ENCODE measurements at regions not wholly inside any gene's neighbourhood (a gene's known extent, or its start where the extent isn't known, plus 50 kb on each side); places are given as distances from the start of the nearest gene placed in this dataset.

DNA sequence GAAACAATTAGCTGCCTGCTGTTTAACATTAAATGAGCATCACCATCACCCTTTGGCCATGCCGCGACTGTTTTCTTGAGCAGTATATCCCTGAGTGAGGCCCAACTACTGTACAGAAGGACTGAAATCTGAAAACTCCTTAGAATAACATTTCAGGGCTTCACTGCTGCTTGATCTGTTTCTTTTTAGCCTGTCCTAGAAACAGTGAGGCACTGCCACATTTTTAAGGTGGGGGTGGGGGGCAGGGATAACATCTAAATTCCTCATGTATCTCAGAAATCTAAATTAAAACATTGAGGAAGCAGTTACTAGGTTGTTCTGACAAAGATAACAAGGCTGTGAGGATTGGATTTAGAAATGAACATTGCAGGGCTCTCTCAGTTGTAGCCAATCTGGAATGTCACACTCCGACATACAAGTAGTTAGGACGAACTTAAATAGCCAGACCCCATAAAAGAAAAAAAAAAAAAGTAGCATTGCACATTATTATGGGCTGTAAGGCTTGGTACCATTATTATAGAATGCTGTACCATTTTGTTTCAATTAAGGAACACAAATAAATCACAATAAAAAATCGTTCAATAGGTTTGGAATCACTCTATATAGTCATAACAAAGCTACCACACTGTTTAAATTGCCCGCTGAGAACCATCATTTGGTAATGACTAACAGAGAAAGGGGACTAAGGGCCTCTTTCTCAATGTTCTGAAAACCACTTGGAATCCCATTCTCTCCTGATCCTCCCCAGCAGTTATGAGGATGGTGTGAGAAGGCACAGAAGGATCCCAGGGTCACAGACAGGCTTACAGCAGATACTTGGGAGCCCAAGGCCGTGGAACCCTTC, 256.1 kb downstream of the INHBA start:
- intact Hi-C loops (cut with micrococcal nuclease), result no loop called here
- H3K36me3 ChIP-seq (replicated peaks in 1 of 2; ENCODE audit: control insufficient read depth in 1 of 2, insufficient read depth in 2 of 2, low read length in 2 of 2), result no peaks in the 10 kb centered on the region
- WGBS (ENCODE audit: insufficient coverage), result 94% methylated on average over 4 of the region's 7 CpGs

DNA sequence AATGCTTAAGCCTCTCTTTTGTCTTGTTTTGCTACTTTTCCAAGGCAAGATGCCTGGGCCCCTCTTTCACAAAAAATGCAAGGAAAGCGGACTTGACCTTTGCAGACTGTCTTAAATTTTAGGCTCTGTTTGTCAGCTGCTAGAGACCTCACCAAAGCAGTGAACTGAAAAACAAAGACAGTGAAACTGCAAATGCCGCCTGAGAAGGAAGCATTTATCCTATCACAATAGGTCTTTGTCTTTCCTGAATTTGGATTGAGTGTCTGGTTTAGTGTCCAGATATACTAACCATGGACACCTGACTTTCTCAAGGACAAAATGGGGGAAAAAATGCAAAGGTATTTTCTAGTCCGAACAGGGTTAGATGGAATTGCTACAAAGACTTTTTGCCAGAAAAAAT, 256.9 kb downstream of the INHBA start:
- Histone ChIP-seq H3K4me2 (replicated peaks; ENCODE audit: extremely low read depth, low read length, poor library complexity, severe bottlenecking) (no peak overlapping the region), H3K9me3 (replicated peaks in 1 of 2; ENCODE audit: control insufficient read depth in 1 of 2, insufficient read depth in 1 of 2, low read length in 2 of 2) (no peaks in the 10 kb centered on the region), H4K20me1 (ENCODE audit: insufficient read depth, low read length) (no peaks in the 10 kb centered on the region), H2AFZ (ENCODE audit: insufficient read depth, low read depth, low read length, poor library complexity, severe bottlenecking) (no peak overlapping the region), H3K4me1 (ENCODE audit: control insufficient read depth in 1 of 2, insufficient read depth in 2 of 2, low read length in 2 of 2) (no peaks in the 10 kb centered on the region), H3K4me3 (replicated peaks in 1 of 3; ENCODE audit: low read depth in 2 of 3, low read length in 3 of 3) (no peak overlapping the region), H3K27me3 (ENCODE audit: control insufficient read depth in 2 of 2, insufficient read depth in 2 of 2, low read length in 2 of 2) (no peaks in the 10 kb centered on the region), H3K79me2 (ENCODE audit: insufficient read depth, low read length) (no peaks in the 10 kb centered on the region), H3K9ac (ENCODE audit: insufficient read depth, low read length, poor library complexity, severe bottlenecking) (no peak overlapping the region), H3K27ac (ENCODE audit: low read depth in 1 of 2, low read length in 2 of 2) (no peak overlapping the region), H3K36me3 (replicated peaks in 1 of 2; ENCODE audit: control insufficient read depth in 1 of 2, insufficient read depth in 2 of 2, low read length in 2 of 2) (no peaks in the 10 kb centered on the region)
- H3K36me3 Mint-ChIP-seq, result no peaks in the 10 kb centered on the region
- no peak for DNase-seq
- 86% methylated on average over 1 of the region's 3 CpGs for WGBS (ENCODE audit: insufficient coverage)
- peaks cover 0 to 3% (median 0%) of the 10 kb centered on the region in 7 donors for H3K9me3 Mint-ChIP-seq
- TF ChIP-seq, protein P1, sequence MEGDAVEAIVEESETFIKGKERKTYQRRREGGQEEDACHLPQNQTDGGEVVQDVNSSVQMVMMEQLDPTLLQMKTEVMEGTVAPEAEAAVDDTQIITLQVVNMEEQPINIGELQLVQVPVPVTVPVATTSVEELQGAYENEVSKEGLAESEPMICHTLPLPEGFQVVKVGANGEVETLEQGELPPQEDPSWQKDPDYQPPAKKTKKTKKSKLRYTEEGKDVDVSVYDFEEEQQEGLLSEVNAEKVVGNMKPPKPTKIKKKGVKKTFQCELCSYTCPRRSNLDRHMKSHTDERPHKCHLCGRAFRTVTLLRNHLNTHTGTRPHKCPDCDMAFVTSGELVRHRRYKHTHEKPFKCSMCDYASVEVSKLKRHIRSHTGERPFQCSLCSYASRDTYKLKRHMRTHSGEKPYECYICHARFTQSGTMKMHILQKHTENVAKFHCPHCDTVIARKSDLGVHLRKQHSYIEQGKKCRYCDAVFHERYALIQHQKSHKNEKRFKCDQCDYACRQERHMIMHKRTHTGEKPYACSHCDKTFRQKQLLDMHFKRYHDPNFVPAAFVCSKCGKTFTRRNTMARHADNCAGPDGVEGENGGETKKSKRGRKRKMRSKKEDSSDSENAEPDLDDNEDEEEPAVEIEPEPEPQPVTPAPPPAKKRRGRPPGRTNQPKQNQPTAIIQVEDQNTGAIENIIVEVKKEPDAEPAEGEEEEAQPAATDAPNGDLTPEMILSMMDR (IDR thresholded peaks at IDR 0.05), result no peak
- no peaks in the 10 kb centered on the region for H3K4me1 Mint-ChIP-seq
- peaks cover 0 to 2% (median 0%) of the 10 kb centered on the region in 3 donors for H3K27me3 Mint-ChIP-seq (ENCODE audit: low read depth in 3 of 3)
- H3K4me3 Mint-ChIP-seq, result no peak overlapping the region
- intact Hi-C loops (cut with micrococcal nuclease), result no loop called here
- no peak overlapping the region for H3K27ac Mint-ChIP-seq

More for the DNA sequence above, 256.1 kb downstream of the INHBA start:
- TF ChIP-seq, protein P1 (IDR thresholded peaks at IDR 0.05), result no peak
- peaks cover 0 to 3% (median 0%) of the 10 kb centered on the region in 7 donors for H3K9me3 Mint-ChIP-seq
- H3K4me3 Mint-ChIP-seq, result no peak overlapping the region
- no peak overlapping the region for H3K9ac ChIP-seq (ENCODE audit: insufficient read depth, low read length, poor library complexity, severe bottlenecking)
- H3K79me2 ChIP-seq (ENCODE audit: insufficient read depth, low read length), result no peaks in the 10 kb centered on the region
- peaks cover 0 to 2% (median 0%) of the 10 kb centered on the region in 3 donors for H3K27me3 Mint-ChIP-seq (ENCODE audit: low read depth in 3 of 3)
- no peaks in the 10 kb centered on the region for H4K20me1 ChIP-seq (ENCODE audit: insufficient read depth, low read length)
- no peaks in the 10 kb centered on the region for H3K36me3 Mint-ChIP-seq
- H3K4me1 Mint-ChIP-seq, result no peaks in the 10 kb centered on the region
- no peak for DNase-seq
- H3K4me2 ChIP-seq (replicated peaks; ENCODE audit: extremely low read depth, low read length, poor library complexity, severe bottlenecking), result no peak overlapping the region
- H3K27ac Mint-ChIP-seq, result no peak overlapping the region
- no peaks in the 10 kb centered on the region for H3K4me1 ChIP-seq (ENCODE audit: control insufficient read depth in 1 of 2, insufficient read depth in 2 of 2, low read length in 2 of 2)
- H3K27ac ChIP-seq (ENCODE audit: low read depth in 1 of 2, low read length in 2 of 2), result no peak overlapping the region
- H2AFZ ChIP-seq (ENCODE audit: insufficient read depth, low read depth, low read length, poor library complexity, severe bottlenecking), result no peak overlapping the region
- H3K9me3 ChIP-seq (replicated peaks in 1 of 2; ENCODE audit: control insufficient read depth in 1 of 2, insufficient read depth in 1 of 2, low read length in 2 of 2), result no peaks in the 10 kb centered on the region
- H3K4me3 ChIP-seq (replicated peaks in 1 of 3; ENCODE audit: low read depth in 2 of 3, low read length in 3 of 3), result no peak overlapping the region
- no peaks in the 10 kb centered on the region for H3K27me3 ChIP-seq (ENCODE audit: control insufficient read depth in 2 of 2, insufficient read depth in 2 of 2, low read length in 2 of 2)

Data from CD14-positive monocyte (primary cell).